ENCODE measurements at regions not wholly inside any gene's neighbourhood (a gene's known extent, or its start where the extent isn't known, plus 50 kb on each side); places are given as distances from the start of the nearest gene placed in this dataset.

- Histone ChIP-seq H3K27ac (ENCODE audit: low read length) (no peak overlapping the region), H3K4me1 (ENCODE audit: low read length) (no peaks in the 10 kb centered on the region), H3K79me2 (ENCODE audit: low read length) (no peaks in the 10 kb centered on the region), H3K27me3 (ENCODE audit: low read depth, low read length) (no peaks in the 10 kb centered on the region), H3K9me3 (ENCODE audit: insufficient read depth, low read length) (peaks cover 14% of the 10 kb centered on the region; the same call in 1 of the 2 replicates), H3K4me3 (ENCODE audit: low read length) (no peak overlapping the region), H4K20me1 (ENCODE audit: insufficient read depth, low read length) (no peaks in the 10 kb centered on the region), H2AFZ (ENCODE audit: low read depth, low read length) (no peak overlapping the region), H3K4me2 (ENCODE audit: low read length) (no peak overlapping the region), H3K9ac (ENCODE audit: low read length) (no peak overlapping the region), H3K36me3 (replicated peaks; ENCODE audit: low read depth, low read length) (peaks cover 3% of the 10 kb centered on the region)
- TF ChIP-seq CTCF (IDR thresholded peaks at IDR 0.05; ENCODE audit: low read depth, low read length): no peak
- TF ChIP-seq EZH2phosphoT487 (IDR thresholded peaks at IDR 0.05; ENCODE audit: low read depth): no peak
Measured at GRCh38 chr3:35028157-35028556, 611.2 kb upstream of the ARPP21 start.

- no peaks in the 10 kb centered on the region for H3K9me3 ChIP-seq (ENCODE audit: insufficient read depth, low read length)
- H3K4me2 ChIP-seq (ENCODE audit: low read length): no peak overlapping the region
- H2AFZ ChIP-seq (ENCODE audit: low read depth, low read length): no peak overlapping the region
- no peak for TF ChIP-seq CTCF (IDR thresholded peaks at IDR 0.05; ENCODE audit: low read depth, low read length)
- TF ChIP-seq EZH2phosphoT487 (IDR thresholded peaks at IDR 0.05; ENCODE audit: low read depth): no peak
- no peak overlapping the region for H3K9ac ChIP-seq (ENCODE audit: low read length)
- no peaks in the 10 kb centered on the region for H3K36me3 ChIP-seq (replicated peaks; ENCODE audit: low read depth, low read length)
- H4K20me1 ChIP-seq (ENCODE audit: insufficient read depth, low read length): no peaks in the 10 kb centered on the region
- H3K4me1 ChIP-seq (ENCODE audit: low read length): no peaks in the 10 kb centered on the region
- H3K79me2 ChIP-seq (ENCODE audit: low read length): no peaks in the 10 kb centered on the region
- H3K27me3 ChIP-seq (ENCODE audit: low read depth, low read length): no peaks in the 10 kb centered on the region
- H3K4me3 ChIP-seq (ENCODE audit: low read length): no peak overlapping the region
- no peak overlapping the region for H3K27ac ChIP-seq (ENCODE audit: low read length)
Measured at GRCh38 chr3:35042210-35042991, 596.9 kb upstream of the ARPP21 start.

- Histone ChIP-seq H3K36me3 (replicated peaks; ENCODE audit: low read depth, low read length) (no peaks in the 10 kb centered on the region), H3K27ac (ENCODE audit: low read length) (no peak overlapping the region), H3K9me3 (ENCODE audit: insufficient read depth, low read length) (no peaks in the 10 kb centered on the region), H3K4me1 (ENCODE audit: low read length) (no peaks in the 10 kb centered on the region), H3K4me3 (ENCODE audit: low read length) (no peak overlapping the region), H2AFZ (ENCODE audit: low read depth, low read length) (no peak overlapping the region), H4K20me1 (ENCODE audit: insufficient read depth, low read length) (no peaks in the 10 kb centered on the region), H3K79me2 (ENCODE audit: low read length) (no peaks in the 10 kb centered on the region), H3K27me3 (ENCODE audit: low read depth, low read length) (no peaks in the 10 kb centered on the region), H3K9ac (ENCODE audit: low read length) (no peak overlapping the region), H3K4me2 (ENCODE audit: low read length) (no peak overlapping the region)
- TF ChIP-seq EZH2phosphoT487 (IDR thresholded peaks at IDR 0.05; ENCODE audit: low read depth) (no peak), CTCF (IDR thresholded peaks at IDR 0.05; ENCODE audit: low read depth, low read length) (no peak)
Measured at GRCh38 chr3:35043040-35043439, 596.3 kb upstream of the ARPP21 start.

- Histone ChIP-seq H3K4me1 (ENCODE audit: low read length) (no peaks in the 10 kb centered on the region), H3K9ac (ENCODE audit: low read length) (no peak overlapping the region)
Measured at GRCh38 chr3:35044190-35044589, 595.1 kb upstream of the ARPP21 start.

More at GRCh38 chr3:35044190-35044589, 595.1 kb upstream of the ARPP21 start:
- Histone ChIP-seq H3K4me2 (ENCODE audit: low read length) (no peak overlapping the region), H3K9me3 (ENCODE audit: insufficient read depth, low read length) (no peaks in the 10 kb centered on the region), H3K36me3 (replicated peaks; ENCODE audit: low read depth, low read length) (no peaks in the 10 kb centered on the region), H3K27me3 (ENCODE audit: low read depth, low read length) (no peaks in the 10 kb centered on the region), H3K27ac (ENCODE audit: low read length) (no peak overlapping the region), H3K79me2 (ENCODE audit: low read length) (no peaks in the 10 kb centered on the region), H4K20me1 (ENCODE audit: insufficient read depth, low read length) (no peaks in the 10 kb centered on the region), H2AFZ (ENCODE audit: low read depth, low read length) (no peak overlapping the region), H3K4me3 (ENCODE audit: low read length) (no peak overlapping the region)
- no peak for TF ChIP-seq CTCF (IDR thresholded peaks at IDR 0.05; ENCODE audit: low read depth, low read length)
- no peak for TF ChIP-seq EZH2phosphoT487 (IDR thresholded peaks at IDR 0.05; ENCODE audit: low read depth)
